HG03378 (cell line): ENCODE measurements at regions not wholly inside any gene's neighbourhood (a gene's known extent, or its start where the extent isn't known, plus 50 kb on each side); places are given as distances from the start of the nearest gene placed in this dataset.
"Not testable (repeated sequence)": the region's sequence is repeated elsewhere in the genome, so short reads cannot be mapped to it uniquely, and the experiment has no call there.

Experiments
- ATAC-seq: cut with Tn5 transposase; IDR thresholded peaks from one replicate; pipeline ENCODE4 v1.9.1; 2021; ENCODE audit warnings: mild to moderate bottlenecking, moderate library complexity; ENCODE audit not compliant: unreplicated experiment

GRCh38 chr11:90744169-90744568, 521.3 kb upstream of the CHORDC1 start:
- no peak for ATAC-seq

- no peak for ATAC-seq
Observed at GRCh38 chr11:90738799-90739198, 516.0 kb upstream of the CHORDC1 start.

- ATAC-seq = no peak
Observed at GRCh38 chr11:90737444-90738050, 514.7 kb upstream of the CHORDC1 start.

- ATAC-seq = no peak
Observed at GRCh38 chr11:90732486-90732885, 509.6 kb upstream of the CHORDC1 start.

- ATAC-seq = no peak
Observed at GRCh38 chr11:90723475-90723874, 500.6 kb upstream of the CHORDC1 start.

GRCh38 chr11:90722552-90723190, 499.8 kb upstream of the CHORDC1 start:
- ATAC-seq = no peak

GRCh38 chr11:90717522-90717921, 494.7 kb upstream of the CHORDC1 start:
- ATAC-seq = no peak

- ATAC-seq = no peak
Observed at GRCh38 chr11:90705661-90706060, 482.8 kb upstream of the CHORDC1 start.

- ATAC-seq = no peak
Observed at GRCh38 chr11:90704510-90704909, 481.7 kb upstream of the CHORDC1 start.

GRCh38 chr11:90701716-90702115, 478.9 kb upstream of the CHORDC1 start:
- ATAC-seq = no peak

- ATAC-seq = peak; percentile 82
Observed at GRCh38 chr11:90700789-90701439, 478.1 kb upstream of the CHORDC1 start.

- no peak for ATAC-seq
Observed at GRCh38 chr11:90699791-90700400, 477.0 kb upstream of the CHORDC1 start.

GRCh38 chr11:90698238-90698637, 475.4 kb upstream of the CHORDC1 start:
- no peak for ATAC-seq

GRCh38 chr11:90675496-90675895, 452.6 kb upstream of the CHORDC1 start:
- not testable (repeated sequence) for ATAC-seq

- no peak for ATAC-seq
Observed at GRCh38 chr11:90669094-90669493, 446.2 kb upstream of the CHORDC1 start.

- no peak for ATAC-seq
Observed at GRCh38 chr11:90668502-90668901, 445.7 kb upstream of the CHORDC1 start.

- ATAC-seq = peak; percentile 89
Observed at GRCh38 chr11:90661233-90661632, 438.4 kb upstream of the CHORDC1 start.

- ATAC-seq = no peak
Observed at GRCh38 chr11:90656171-90656570, 433.3 kb upstream of the CHORDC1 start.

- no peak for ATAC-seq
Observed at GRCh38 chr11:90650153-90650552, 427.3 kb upstream of the CHORDC1 start.

- ATAC-seq = no peak
Observed at GRCh38 chr11:90646706-90647105, 423.9 kb upstream of the CHORDC1 start.

- ATAC-seq = no peak
Observed at GRCh38 chr11:90646266-90646665, 423.4 kb upstream of the CHORDC1 start.

- ATAC-seq = no peak
Observed at GRCh38 chr11:90639461-90639993, 416.7 kb upstream of the CHORDC1 start.
